SHP77 (cell line): ENCODE measurements at regions not wholly inside any gene's neighbourhood (a gene's known extent, or its start where the extent isn't known, plus 50 kb on each side); places are given as distances from the start of the nearest gene placed in this dataset.
"Not testable (repeated sequence)": the region's sequence is repeated elsewhere in the genome, so short reads cannot be mapped to it uniquely, and the experiment has no call there.

Source experiments
- DNase-seq, 2 experiments: peaks; one replicate each; lab custom pipeline; 2025; lab: John Stamatoyannopoulos, UW

DNA sequence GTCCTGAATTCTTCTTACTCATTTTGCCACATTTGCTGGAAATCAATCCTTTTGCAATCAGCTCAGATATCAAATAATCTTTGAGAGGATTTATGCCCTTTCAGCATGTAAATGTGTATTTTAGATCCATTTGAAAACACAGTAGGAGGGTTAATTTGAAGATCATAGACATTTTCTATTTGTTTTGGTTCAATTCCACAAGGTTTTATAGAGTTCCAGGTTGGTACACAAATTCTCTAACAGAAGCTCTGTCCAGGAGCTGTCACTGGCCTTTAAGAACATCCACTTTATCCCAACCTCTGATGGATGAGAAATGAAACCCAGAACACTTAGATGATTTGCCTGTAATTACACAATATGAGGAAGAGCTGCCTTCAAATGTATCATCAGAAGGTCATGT, 157.3 kb upstream of the CHAC2 start:
- no peak for DNase-seq

DNA sequence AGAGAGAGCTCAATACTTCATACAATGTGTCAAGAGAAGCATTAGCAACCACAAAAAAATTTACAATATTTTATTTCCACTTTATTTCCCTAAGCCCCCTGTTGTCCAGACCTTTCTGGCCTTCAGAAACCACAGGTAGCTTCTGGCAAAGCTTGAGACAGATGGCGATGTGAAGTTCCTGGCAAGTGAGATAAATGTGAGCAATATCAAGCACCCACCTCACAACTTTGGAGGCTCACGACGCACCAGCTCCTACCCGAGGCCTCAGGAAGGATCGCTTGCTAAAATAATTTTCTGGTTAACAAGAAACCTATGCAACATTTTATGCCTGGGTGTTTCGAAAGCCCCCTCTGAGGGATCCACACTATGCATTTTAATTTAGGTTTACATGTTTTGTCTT, 158.1 kb upstream of the CHAC2 start:
- no peak for DNase-seq

DNA sequence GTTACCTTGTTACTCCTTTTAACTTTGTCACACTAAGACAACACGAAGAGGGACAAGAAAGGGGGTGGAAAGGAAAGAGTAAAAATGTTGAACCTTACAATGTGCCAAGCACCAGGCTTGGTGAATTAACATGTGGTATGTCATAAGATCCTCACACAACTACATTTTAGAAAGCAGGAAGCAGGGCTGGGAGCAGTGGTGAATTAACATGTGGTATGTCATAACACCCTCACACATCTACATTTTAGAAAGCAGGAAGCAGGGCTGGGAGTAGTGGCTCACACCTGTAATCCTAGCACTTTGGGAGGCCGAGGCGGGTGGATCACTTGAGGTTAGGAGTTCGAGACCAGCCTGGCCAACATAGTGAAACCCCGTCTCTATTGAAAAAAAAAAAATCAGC, 159.3 kb upstream of the CHAC2 start:
- no peak for DNase-seq

DNA sequence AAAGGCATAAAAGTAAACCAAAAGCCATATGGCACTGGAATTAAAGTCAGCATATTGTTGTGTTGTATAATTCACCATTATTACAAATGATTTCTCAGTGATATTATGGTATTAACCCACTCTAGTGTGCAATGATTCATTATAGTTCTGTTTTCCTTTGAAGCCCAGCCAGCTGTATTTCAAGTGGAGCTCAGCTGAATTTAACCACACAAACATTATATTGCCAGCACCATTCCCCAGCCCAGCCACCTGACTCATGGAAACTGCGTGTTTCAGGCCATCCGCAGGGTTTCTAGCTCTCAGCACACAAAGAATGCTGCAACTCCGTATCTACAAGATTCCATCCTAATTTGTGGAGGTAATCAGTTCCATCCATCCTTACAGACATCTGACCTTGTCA, 166.8 kb upstream of the CHAC2 start:
- peak; percentile 85 to 91 for DNase-seq

DNA sequence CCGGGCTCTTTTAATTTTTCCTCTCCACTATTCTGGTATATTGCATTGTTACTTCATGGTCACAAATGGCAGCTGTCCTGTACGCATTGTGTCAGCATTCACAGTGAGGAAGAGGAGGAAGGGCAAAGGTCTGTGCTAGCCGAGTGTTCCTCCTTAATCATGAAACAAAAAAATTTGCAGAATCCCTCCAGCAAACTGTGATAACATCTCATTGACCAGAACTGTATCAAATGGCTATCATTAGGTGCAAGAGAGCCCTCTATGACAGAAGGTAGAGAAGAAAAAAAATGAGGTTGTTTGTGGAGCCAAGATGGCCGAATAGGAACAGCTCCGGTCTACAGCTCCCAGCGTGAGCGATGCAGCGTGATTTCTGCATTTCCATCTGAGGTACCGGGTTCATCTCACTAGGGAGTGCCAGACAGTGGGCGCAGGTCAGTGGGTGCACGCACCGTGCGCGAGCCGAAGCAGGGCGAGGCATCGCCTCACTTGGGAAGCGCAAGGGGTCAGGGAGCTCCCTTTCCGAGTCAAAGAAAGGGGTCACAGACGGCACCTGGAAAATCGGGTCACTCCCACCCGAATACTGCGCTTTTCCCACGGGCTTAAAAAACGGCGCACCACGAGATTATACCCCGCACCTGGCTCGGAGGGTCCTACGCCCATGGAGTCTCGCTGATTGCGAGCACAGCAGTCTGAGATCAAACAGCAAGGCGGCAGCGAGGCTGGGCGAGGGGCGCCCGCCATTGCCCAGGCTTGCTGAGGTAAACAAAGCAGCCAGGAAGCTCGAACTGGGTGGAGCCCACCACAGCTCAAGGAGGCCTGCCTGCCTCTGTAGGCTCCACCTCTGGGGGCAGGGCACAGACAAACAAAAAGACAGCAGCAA, 180.6 kb upstream of the CHAC2 start:
- not testable (repeated sequence) for DNase-seq

DNA sequence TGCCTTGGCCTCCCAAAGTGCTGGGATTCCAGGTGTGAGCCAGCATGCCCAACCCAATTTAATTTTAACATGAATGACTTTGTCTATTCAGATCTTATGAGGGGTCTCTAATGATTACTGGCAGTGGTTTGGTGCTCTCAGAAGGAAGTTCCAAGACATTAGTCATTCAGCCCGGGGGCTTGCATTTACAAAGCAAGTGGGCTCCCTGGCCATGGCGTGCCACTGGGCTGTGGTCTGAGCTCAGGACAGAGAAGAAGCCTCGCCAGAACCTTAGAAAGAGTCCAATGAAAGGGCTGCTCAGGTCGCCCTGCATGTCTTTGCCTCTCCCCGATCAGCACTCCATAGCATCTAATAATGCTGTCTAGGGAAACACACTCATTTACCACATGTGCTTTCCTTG, 182.6 kb upstream of the CHAC2 start:
- no peak for DNase-seq

DNA sequence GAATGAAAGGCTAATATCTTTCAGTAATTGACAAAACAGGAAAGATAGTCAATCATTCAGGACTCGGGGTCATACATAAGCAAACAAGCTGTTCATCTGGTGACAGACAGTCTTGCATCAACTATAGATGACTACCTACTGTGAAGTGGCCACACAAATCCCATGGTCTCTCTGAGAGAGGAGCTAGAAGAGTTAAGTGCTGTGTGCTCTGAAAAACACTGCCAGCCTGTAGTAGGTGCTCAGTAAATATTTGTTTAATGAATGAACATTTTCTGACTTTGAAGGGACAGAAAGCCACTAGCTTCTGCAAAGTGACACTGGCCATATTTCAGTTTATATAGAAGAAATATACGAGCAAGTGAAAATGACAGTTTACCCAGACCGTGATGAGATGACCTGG, 184.0 kb upstream of the CHAC2 start:
- peak; percentile 93 to 94 for DNase-seq

DNA sequence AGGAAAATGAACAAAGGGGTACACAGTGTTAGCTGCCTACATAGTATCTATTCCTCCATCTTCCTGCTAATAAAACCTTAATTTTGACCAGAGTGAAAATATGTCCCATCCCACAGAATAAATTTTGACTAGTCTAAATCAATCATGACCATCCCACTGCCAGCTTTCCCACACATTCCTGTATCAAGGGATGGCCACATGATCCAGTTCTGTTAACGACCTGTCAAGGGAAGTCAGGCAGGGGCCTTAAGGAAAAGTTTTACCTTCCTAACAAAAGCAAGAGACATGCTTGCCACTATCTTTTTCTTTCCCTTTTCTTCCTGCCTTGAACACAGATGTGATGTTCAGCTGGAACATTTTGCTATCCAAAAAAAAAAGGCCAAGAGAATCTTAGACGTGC, 185.0 kb upstream of the CHAC2 start:
- no peak for DNase-seq

DNA sequence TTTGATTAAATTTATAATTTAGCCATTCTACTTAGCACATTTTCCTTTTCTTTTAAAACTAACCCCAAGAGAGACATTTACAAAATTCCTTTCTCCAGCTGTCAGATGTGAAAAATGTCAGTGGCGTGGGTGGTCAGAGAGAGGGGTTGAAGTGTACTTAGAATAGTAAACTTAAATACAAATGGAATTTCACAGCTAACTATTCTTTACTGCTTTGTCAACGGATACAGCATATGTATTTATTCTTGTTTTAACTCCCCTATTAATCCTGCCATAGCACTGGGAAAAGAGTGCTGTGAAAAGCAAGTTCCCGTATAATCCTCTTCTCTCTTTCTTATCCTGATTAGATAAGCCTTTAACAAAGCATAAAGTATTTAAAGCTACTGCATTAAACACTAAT, 191.4 kb upstream of the CHAC2 start:
- DNase-seq, result no peak

DNA sequence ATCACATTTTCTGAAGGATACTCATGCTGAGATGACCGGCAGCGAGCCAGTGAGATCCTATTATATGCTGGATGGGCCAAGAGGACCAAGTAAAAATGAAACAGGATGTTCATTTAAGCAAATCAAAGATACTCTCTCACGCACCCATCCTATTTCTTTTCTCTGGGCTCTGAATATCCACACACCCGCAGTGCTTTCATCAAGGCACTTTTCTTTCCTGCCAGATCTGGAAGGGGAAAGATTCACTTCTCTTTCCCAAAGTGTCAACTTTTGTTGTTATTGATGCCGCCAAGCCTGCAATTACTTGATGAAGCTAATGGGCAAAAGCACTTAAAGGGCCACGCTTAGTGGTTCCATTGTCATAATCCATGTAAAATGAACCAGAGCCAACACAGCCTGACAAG, 191.9 kb upstream of the CHAC2 start:
- DNase-seq, result no peak

DNA sequence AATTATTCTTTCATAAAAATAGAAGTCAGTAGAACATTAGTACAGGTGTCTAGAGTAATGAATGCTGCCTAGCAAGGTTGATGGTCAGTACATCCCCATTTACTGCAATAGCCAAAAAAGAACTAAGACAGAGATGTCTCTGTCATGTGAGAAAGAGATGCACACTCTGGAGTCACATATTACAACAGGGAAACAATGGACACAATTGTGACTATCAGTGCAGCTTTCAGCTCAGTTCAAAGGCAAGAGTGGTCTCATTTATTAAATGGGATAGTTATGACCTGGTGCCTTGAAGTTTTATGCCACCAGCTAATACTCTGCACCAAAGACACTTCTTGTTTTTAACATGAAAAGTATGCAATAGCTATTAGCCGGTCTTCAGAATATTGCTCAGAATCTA, 194.9 kb upstream of the CHAC2 start:
- no peak for DNase-seq

DNA sequence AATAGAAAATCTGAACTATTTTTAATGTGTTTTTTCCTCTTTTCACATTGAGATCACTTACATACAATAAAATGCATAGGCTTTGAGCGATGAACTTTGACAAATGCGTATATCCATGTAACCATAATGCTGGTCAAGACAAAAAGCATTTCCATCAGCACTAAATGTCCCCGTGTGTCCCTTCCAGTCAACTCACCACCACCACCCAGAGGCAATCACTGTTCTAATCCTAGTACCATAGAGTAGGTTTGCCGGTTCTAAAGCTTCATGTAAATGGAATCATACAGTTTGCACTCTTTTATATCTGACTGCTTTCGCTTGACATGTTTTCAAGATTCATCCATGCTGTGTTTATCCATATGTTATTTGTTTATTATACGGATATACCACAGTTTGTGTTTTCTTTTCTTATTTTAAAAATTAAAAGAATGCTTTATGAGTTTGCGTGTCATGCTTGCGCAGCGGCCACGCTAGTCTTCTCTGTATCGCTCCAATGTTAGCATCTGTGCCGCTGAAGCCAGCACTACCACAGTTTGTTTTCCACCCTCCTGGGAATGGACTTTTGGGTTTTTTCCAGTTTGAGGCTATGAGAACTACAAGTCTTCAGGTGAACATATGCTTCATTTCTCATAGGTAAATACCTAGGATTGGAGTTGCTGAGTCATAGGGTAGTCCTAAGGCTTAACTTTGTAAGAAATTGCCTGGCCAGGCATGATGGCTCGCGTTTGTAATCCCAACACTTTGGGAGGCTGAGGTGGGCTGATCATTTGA, 197.5 kb upstream of the CHAC2 start:
- no peak for DNase-seq

DNA sequence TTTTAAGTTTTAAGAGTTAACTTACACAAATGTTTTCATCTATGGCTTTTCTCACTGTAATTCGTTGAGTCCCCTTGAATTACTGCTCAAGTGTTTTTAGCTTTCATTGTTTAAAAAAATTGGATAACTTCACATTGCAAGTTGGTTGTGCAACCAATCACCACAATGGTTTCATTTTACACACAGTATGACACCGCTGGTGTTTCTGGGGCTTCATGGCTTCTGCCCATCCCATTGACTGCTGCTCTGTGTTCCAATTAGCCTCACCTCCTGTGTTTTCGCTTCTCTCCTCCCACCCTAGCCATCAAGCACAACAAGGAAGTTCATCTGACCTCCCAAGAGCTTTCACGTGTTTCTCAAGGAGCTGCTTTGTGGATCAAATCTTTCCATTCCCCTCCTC, 199.1 kb upstream of the CHAC2 start:
- DNase-seq, result no peak

DNA sequence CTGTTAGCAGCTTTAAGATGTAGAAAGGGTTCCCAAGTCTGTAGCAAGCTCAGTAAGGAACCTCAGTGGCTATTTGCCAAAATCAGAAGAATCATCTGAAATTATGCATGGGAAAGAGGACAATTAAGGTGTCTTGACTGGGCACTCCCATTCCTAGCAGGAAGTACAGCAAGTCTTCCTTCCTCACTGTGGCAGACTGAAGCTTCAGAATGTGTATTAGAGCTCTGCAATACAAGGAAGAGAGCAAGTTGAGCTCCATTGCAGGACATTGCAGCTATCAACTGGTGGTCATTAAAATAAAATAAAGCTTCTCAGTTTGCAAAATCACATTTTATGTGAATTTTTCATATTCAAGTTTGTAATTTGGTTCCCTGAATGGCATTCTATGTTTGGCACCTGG, 200.5 kb upstream of the CHAC2 start:
- no peak for DNase-seq

DNA sequence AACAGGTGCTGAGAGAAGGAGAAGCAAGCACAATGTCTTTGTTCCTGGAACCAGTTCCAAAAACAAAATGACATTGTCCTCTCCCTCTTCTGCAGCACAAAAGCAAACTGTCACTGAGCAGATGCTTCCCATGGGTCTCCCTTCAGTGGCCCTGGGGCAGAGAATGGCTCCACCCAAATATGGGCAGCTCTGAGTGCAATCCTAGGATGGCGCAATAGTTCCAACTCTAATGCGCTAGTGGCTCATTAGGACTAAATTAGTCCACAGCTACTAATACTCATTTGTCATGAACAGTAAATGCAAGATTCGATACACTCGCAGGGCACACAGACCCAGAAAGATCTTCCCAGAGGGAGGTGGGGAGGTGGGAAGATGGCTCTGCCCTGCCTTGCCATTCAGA, 205.2 kb upstream of the CHAC2 start:
- no peak for DNase-seq

DNA sequence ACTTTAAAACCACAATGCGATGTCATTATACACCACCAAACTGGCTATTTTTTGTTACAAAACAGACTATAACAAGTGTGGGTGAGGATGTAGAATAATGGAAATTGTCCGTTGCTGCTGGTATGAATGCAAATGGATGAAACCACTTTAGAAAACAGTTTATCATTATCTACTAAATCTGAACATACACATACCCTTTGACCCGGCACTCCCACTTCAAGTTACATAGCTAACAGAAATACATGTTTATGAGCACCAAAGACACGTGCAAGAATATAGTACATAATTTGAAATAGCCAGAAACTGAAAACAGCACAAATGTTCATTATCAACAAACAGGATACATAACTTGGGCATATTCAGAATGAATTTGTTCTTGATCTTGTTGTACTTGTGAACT, 206.4 kb upstream of the CHAC2 start:
- no peak for DNase-seq

DNA sequence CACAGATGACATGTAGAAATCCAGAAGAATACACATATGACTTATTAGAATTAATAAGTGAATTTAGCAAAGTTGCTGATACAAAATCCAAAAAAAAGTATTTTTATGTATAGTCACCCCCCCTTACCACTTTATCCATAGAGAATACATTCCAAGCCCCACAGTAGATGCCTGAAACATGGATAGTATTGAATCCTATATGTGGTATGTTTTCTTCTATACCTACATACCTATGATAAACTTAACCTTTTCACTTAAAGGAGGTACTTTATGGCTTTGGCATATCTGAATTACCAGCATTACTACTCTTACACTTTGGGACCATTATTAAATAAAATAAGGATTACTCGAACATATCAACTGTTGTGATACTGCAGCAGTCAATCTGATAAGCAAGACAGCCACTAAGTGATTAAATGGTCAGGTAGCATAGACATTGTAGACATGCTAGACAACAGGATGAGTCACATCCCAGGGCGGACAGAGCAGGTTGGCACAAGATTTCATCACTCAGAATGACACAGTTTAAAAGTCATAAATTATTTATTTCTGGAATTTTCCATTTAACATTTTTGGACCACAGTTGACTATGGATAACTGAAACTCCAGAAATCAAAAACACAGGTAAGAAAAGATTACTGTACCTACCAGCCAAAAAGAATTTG, 208.2 kb upstream of the CHAC2 start:
- no peak for DNase-seq

DNA sequence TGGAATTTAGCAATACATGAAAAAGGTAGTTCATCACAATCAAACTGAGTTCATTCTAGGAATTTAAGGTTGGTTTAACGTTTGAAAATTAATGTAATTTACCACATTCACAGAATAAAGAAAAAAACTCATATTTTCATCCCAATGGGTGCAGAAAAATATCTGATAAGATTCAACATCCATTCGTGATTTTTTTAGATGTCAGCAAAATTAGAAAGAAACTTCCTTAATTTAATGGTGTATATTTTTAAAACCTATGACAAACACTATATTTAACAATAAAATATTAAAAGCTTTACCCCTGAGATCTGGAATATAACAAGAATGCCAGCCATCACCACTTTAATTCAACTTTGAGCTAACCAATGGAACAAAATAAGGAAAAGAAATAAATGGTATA, 208.7 kb upstream of the CHAC2 start:
- DNase-seq, result no peak

DNA sequence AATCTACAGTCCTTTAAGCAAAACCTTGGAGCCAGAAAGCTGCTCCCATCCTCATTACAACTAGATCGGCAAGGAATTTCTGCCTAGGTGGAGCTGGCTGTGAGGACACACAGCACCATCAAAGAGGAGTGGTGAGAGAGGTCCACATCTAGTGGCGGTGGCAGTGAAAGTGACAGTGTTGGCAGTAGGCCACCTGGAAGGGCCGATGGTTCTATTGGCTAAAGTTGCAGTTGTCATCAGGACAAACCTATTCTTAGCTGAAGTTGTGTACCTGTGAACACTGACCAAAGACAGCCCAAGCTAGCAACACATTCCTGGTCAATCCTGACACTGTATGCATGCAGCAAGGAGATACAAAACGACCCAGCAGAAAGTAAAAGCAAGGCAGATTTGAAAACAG, 218.1 kb upstream of the CHAC2 start:
- DNase-seq, result peak; percentile 45 to 62

DNA sequence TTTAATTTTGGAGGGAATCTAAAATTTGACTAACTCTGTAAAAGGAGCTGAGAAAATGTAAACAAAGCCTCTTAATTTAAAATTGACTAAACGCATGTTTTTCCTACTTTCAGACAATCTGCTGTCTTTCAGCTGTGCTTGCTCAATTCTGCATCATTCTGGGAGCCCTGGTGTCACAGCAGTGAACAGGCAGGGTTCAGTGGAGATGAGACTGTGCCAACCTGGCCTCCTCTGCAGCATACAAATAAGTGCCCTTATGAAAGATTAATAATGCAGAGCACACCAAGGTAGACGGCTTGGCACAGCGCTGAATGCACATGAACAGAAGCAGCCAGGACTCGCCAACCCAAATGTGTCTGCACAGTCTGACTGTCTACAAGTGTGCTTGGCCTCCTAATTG, 222.0 kb upstream of the CHAC2 start:
- no peak for DNase-seq

DNA sequence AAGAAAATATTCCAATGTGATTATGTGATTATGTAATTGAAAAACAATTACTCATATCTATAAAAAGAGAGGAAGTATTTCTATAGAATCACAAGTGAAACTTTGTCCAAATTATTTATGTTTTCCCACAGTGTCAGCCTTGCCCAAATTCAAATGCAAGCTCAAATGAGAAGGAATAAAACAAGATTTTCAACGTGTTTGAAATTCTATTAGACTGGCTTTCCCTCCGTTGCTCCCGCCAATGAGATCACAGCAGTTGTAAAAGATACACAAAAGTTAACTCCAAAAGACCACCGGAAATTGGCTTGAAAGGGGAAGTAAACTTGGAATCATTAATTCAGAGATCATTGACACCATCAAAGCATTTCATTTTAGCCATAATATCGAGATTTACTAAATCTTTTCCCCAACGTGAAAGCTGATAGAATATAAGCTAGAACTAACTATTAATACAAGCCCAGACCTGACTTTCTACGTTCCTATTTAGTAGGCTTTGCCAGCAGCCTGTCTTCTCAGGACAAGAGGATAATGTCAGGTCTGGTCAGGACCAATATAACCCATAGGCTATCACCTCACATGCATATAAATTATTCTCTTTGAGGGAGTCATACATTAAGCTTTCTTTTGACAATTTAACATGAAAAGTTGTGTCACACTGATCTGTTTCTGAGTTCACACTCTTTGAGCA, 222.6 kb upstream of the CHAC2 start:
- DNase-seq, result no peak

DNA sequence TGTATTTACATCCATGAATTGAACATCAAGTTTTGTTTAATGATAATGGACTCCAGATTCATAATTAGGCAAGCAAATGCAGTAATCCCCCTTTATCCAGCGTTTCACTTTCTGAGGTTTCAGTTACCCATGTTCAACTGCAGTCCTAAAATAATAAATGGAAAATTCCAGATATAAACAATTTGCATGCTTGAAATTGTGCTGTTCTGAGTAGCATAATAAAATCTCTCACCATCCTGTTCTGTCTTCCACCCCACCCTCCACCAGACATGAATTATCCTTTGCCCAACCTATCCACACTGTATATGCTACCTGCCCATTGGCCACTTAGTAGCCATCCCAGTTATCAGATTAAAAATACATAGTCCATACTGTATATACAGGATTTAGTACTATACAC, 224.5 kb upstream of the CHAC2 start:
- no peak for DNase-seq
